A673 (cell line): ENCODE measurements at regions not wholly inside any gene's neighbourhood (a gene's known extent, or its start where the extent isn't known, plus 50 kb on each side); places are given as distances from the start of the nearest gene placed in this dataset.

Source experiments
- CTCF ChIP-seq: fragments of 300-800, 200-600 bp; sonication (generic); conservative IDR thresholded peaks from 2 replicates; pipeline ENCODE4 v1.5.1; 2017; ENCODE audit warnings: low read depth, mild to moderate bottlenecking, antibody characterized with exemption, low read length, moderate library complexity, mixed read lengths
- EZH2 ChIP-seq: fragments of 200-600 bp; sonication (generic); IDR thresholded peaks from 2 replicates; pipeline ENCODE4 v1.6.1; 2017; ENCODE audit warnings: borderline replicate concordance, low read depth, mild to moderate bottlenecking, mixed read lengths, antibody characterized with exemption, low read length; ENCODE audit not compliant: poor library complexity, severe bottlenecking

GRCh38 chr1:216822480-216822879, 99.3 kb upstream of the ESRRG start:
- TF ChIP-seq CTCF: no peak
- TF ChIP-seq EZH2: no peak
